ENCODE measurements at regions not wholly inside any gene's neighbourhood (a gene's known extent, or its start where the extent isn't known, plus 50 kb on each side); places are given as distances from the start of the nearest gene placed in this dataset.

- no peak for DNase-seq
- Mint-ChIP-seq H3K4me3 (no peak overlapping the region), H3K9me3 (peaks cover 0 to 14% (median 10%) of the 10 kb centered on the region in 9 donors), H3K36me3 (peaks cover 0 to 4% (median 0%) of the 10 kb centered on the region in 3 donors), H3K4me1 (no peaks in the 10 kb centered on the region), H3K27me3 (peaks cover 0 to 11% (median 6%) of the 10 kb centered on the region in 5 donors), H3K27ac (no peak overlapping the region)
- POLR2A ChIA-PET = no interaction called here
- ATAC-seq = no peak
Observed at GRCh38 chr5:35341189-35341588, 110.9 kb upstream of the PRLR start.

DNA sequence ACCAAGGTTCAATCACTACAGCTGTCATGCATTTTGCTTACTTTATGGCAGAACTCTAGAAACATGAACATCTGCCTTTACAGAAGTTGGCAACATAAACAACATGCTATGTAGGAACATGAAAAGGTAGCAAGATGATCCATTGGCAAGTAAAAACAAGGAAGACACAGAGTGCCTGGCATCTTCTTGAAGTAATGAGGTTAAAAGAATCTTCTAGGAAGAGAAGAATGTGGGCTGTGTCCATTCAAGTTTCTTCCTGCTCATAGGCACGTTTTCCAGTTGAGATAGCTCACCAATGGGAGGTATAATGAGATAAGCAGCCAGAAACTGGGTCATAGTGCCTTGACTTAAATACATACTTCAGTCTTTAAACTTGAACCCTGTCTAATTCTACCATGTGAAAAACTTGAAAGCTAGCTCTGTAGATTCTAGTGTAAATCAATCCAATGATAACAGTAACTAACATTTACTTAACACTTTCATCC lies 109.4 kb upstream of the PRLR start:
- no peak for ATAC-seq
- no peak overlapping the region for H3K4me3 Mint-ChIP-seq
- peaks cover 0 to 14% (median 6%) of the 10 kb centered on the region in 9 donors for H3K9me3 Mint-ChIP-seq
- DNase-seq = no peak
- H3K27ac Mint-ChIP-seq = no peak overlapping the region
- POLR2A ChIA-PET = no interaction called here
- no peaks in the 10 kb centered on the region for H3K4me1 Mint-ChIP-seq
- peaks cover 0 to 15% (median 5%) of the 10 kb centered on the region in 5 donors for H3K27me3 Mint-ChIP-seq
- peaks cover 0 to 4% (median 0%) of the 10 kb centered on the region in 3 donors for H3K36me3 Mint-ChIP-seq

- H3K4me1 Mint-ChIP-seq = no peaks in the 10 kb centered on the region
- peaks cover 0 to 4% (median 0%) of the 10 kb centered on the region in 3 donors for H3K36me3 Mint-ChIP-seq
- peaks cover 0 to 15% (median 5%) of the 10 kb centered on the region in 5 donors for H3K27me3 Mint-ChIP-seq
- POLR2A ChIA-PET = no interaction called here
- DNase-seq (no peak), ATAC-seq (no peak)
- no peak overlapping the region for H3K4me3 Mint-ChIP-seq
- no peak overlapping the region for H3K27ac Mint-ChIP-seq
- H3K9me3 Mint-ChIP-seq = peaks cover 0 to 12% (median 5%) of the 10 kb centered on the region in 9 donors
Observed at GRCh38 chr5:35339006-35339405, 108.7 kb upstream of the PRLR start.

- peaks cover 0 to 12% (median 3%) of the 10 kb centered on the region in 5 donors for H3K27me3 Mint-ChIP-seq
- H3K9me3 Mint-ChIP-seq = peaks cover 0 to 8% (median 3%) of the 10 kb centered on the region in 9 donors
- no peak for ATAC-seq
- H3K27ac Mint-ChIP-seq = no peak overlapping the region
- H3K36me3 Mint-ChIP-seq = no peaks in the 10 kb centered on the region
- H3K4me1 Mint-ChIP-seq = no peaks in the 10 kb centered on the region
- POLR2A ChIA-PET = no interaction called here
- H3K4me3 Mint-ChIP-seq = no peak overlapping the region
- DNase-seq = no peak
Observed at GRCh38 chr5:35338157-35338453, 107.8 kb upstream of the PRLR start.

- peaks cover 0 to 8% (median 2%) of the 10 kb centered on the region in 9 donors for H3K9me3 Mint-ChIP-seq
- H3K27me3 Mint-ChIP-seq = peaks cover 0 to 12% (median 3%) of the 10 kb centered on the region in 5 donors
- POLR2A ChIA-PET = no interaction called here
- no peak overlapping the region for H3K4me3 Mint-ChIP-seq
- DNase-seq = no peak
- H3K4me1 Mint-ChIP-seq = no peaks in the 10 kb centered on the region
- no peak overlapping the region for H3K27ac Mint-ChIP-seq
- ATAC-seq = no peak
- no peaks in the 10 kb centered on the region for H3K36me3 Mint-ChIP-seq
Observed at GRCh38 chr5:35337340-35338156, 107.3 kb upstream of the PRLR start.

GRCh38 chr5:35336230-35336629 lies 105.9 kb upstream of the PRLR start:
- no peaks in the 10 kb centered on the region for H3K4me1 Mint-ChIP-seq
- POLR2A ChIA-PET = no interaction called here
- no peaks in the 10 kb centered on the region for H3K36me3 Mint-ChIP-seq
- ATAC-seq = no peak
- no peak overlapping the region for H3K4me3 Mint-ChIP-seq
- peaks cover 0 to 12% (median 3%) of the 10 kb centered on the region in 5 donors for H3K27me3 Mint-ChIP-seq
- no peak overlapping the region for H3K27ac Mint-ChIP-seq
- H3K9me3 Mint-ChIP-seq = peaks cover 0 to 8% (median 3%) of the 10 kb centered on the region in 9 donors
- no peak for DNase-seq

GRCh38 chr5:35335752-35336151 lies 105.5 kb upstream of the PRLR start:
- Mint-ChIP-seq H3K36me3 (no peaks in the 10 kb centered on the region), H3K4me1 (no peaks in the 10 kb centered on the region), H3K4me3 (no peak overlapping the region), H3K27me3 (peaks cover 0 to 12% (median 3%) of the 10 kb centered on the region in 5 donors), H3K27ac (no peak overlapping the region), H3K9me3 (peaks cover 0 to 10% (median 3%) of the 10 kb centered on the region in 9 donors)
- DNase-seq (no peak), ATAC-seq (no peak)
- POLR2A ChIA-PET = no interaction called here

GRCh38 chr5:35333366-35333765 lies 103.1 kb upstream of the PRLR start:
- Mint-ChIP-seq H3K9me3 (peaks cover 0 to 10% (median 0%) of the 10 kb centered on the region in 9 donors), H3K36me3 (no peaks in the 10 kb centered on the region), H3K4me3 (no peak overlapping the region), H3K27ac (no peak overlapping the region), H3K27me3 (peaks cover 0 to 6% (median 0%) of the 10 kb centered on the region in 5 donors), H3K4me1 (no peaks in the 10 kb centered on the region)
- POLR2A ChIA-PET = no interaction called here
- DNase-seq (no peak), ATAC-seq (no peak)

- H3K27ac Mint-ChIP-seq = no peak overlapping the region
- no peaks in the 10 kb centered on the region for H3K4me1 Mint-ChIP-seq
- H3K36me3 Mint-ChIP-seq = no peaks in the 10 kb centered on the region
- H3K9me3 Mint-ChIP-seq = peaks cover 0 to 14% (median 2%) of the 10 kb centered on the region in 9 donors
- peaks cover 0 to 5% (median 0%) of the 10 kb centered on the region in 5 donors for H3K27me3 Mint-ChIP-seq
- no peak for DNase-seq
- POLR2A ChIA-PET = no interaction called here
- H3K4me3 Mint-ChIP-seq = no peak overlapping the region
- ATAC-seq = no peak
Observed at GRCh38 chr5:35331956-35332950, 102.0 kb upstream of the PRLR start.

DNA sequence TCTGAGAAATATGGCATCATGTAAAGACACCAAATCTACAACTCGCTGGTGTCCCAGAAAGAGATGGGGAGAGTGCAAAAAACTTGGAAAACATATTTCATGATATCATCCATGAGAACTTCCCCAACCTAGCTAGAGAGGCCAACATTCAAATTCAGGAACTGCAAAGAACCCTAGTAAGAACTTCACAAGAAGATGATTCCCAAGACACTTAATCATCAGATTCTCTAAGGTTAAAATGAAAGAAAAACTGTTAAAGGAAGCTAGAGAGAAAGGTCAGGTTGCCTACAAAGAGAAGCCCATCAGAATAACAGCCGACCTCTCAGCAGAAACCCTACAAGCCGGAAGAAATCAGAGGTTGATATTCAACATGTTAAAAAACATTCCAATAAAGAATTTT lies 95.5 kb upstream of the PRLR start:
- Mint-ChIP-seq H3K36me3 (no peaks in the 10 kb centered on the region), H3K4me3 (no peak overlapping the region), H3K27ac (no peak overlapping the region), H3K9me3 (peaks cover 0 to 23% (median 7%) of the 10 kb centered on the region in 9 donors), H3K27me3 (peaks cover 2 to 16% (median 6%) of the 10 kb centered on the region in 5 donors), H3K4me1 (no peaks in the 10 kb centered on the region)
- no peak for ATAC-seq
- DNase-seq = no peak
- POLR2A ChIA-PET = no interaction called here

GRCh38 chr5:35324679-35325078 lies 94.4 kb upstream of the PRLR start:
- peaks cover 0 to 23% (median 6%) of the 10 kb centered on the region in 9 donors for H3K9me3 Mint-ChIP-seq
- no peak overlapping the region for H3K27ac Mint-ChIP-seq
- ATAC-seq (no peak), DNase-seq (no peak)
- H3K4me1 Mint-ChIP-seq = peaks cover 0 to 3% (median 0%) of the 10 kb centered on the region in 4 donors
- H3K36me3 Mint-ChIP-seq = no peaks in the 10 kb centered on the region
- H3K27me3 Mint-ChIP-seq = peaks cover 5 to 23% (median 6%) of the 10 kb centered on the region in 5 donors
- POLR2A ChIA-PET = no interaction called here
- no peak overlapping the region for H3K4me3 Mint-ChIP-seq

DNA sequence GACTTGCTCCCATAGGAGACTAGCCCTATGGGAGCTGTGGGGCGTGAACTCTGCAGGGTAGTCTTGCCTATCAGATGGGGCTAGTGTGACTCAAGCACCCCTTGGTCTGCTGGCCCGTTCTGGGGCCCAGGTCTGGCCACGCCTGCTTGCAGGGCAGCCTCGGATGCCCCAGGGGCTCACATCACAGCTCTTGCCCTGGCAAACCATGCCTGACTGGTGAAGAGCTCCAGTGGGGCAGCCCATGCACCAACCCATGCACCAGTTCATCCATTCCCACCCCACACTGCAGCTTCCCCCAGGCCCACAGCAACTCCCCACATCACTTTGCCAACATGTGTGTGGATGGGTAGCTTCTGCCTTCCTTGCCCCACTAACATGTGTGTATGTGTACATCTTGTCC lies 93.9 kb upstream of the PRLR start:
- POLR2A ChIA-PET = no interaction called here
- DNase-seq = no peak
- Mint-ChIP-seq H3K9me3 (peaks cover 0 to 23% (median 6%) of the 10 kb centered on the region in 9 donors), H3K4me1 (peaks cover 0 to 6% (median 0%) of the 10 kb centered on the region in 4 donors), H3K27ac (no peak overlapping the region), H3K4me3 (no peak overlapping the region), H3K27me3 (peaks cover 5 to 23% (median 6%) of the 10 kb centered on the region in 5 donors), H3K36me3 (no peaks in the 10 kb centered on the region)
- ATAC-seq = no peak

GRCh38 chr5:35320029-35320428 lies 89.7 kb upstream of the PRLR start:
- no peak overlapping the region for H3K27ac Mint-ChIP-seq
- POLR2A ChIA-PET = no interaction called here
- peaks cover 6 to 37% (median 6%) of the 10 kb centered on the region in 5 donors for H3K27me3 Mint-ChIP-seq
- ATAC-seq (no peak), DNase-seq (no peak)
- H3K4me1 Mint-ChIP-seq = peaks cover 0 to 6% (median 0%) of the 10 kb centered on the region in 4 donors
- peaks cover 0 to 10% (median 0%) of the 10 kb centered on the region in 9 donors for H3K9me3 Mint-ChIP-seq
- no peak overlapping the region for H3K4me3 Mint-ChIP-seq
- H3K36me3 Mint-ChIP-seq = no peaks in the 10 kb centered on the region
